ENCODE measurements at regions not wholly inside any gene's neighbourhood (a gene's known extent, or its start where the extent isn't known, plus 50 kb on each side); places are given as distances from the start of the nearest gene placed in this dataset.
"Not testable (repeated sequence)": the region's sequence is repeated elsewhere in the genome, so short reads cannot be mapped to it uniquely, and the experiment has no call there.

- H2BK15ac ChIP-seq (ENCODE audit: low read length); H4K20me1 ChIP-seq (replicated peaks in 1 of 2; ENCODE audit: control insufficient read depth in 1 of 2, insufficient read depth in 2 of 2, low read length in 2 of 2); H3K9me3 ChIP-seq (ENCODE audit: insufficient read depth in 2 of 2, low read depth in 1 of 2, low read length in 1 of 2); H2AK5ac ChIP-seq (ENCODE audit: low read depth, low read length); H4K8ac ChIP-seq (ENCODE audit: extremely low read depth, insufficient read depth, low read length); H3K23ac ChIP-seq (ENCODE audit: insufficient read length); POLR2A ChIA-PET (ENCODE audit: partially characterized antibody); H2BK12ac ChIP-seq (ENCODE audit: low read depth, low read length); H4K91ac ChIP-seq (replicated peaks; ENCODE audit: insufficient read length, low read length); H3K4ac ChIP-seq (replicated peaks; ENCODE audit: insufficient read length, low read depth, low read length); H3K18ac ChIP-seq (ENCODE audit: extremely low read depth, low read length); H3K56ac ChIP-seq (replicated peaks; ENCODE audit: insufficient read length, low read depth, low read length); H3K79me2 ChIP-seq (ENCODE audit: control insufficient read depth in 1 of 2, insufficient read depth in 2 of 2, low read length in 2 of 2); H2AFZ ChIP-seq (ENCODE audit: low read length); H3K14ac ChIP-seq (ENCODE audit: insufficient read length); H3K79me1 ChIP-seq (ENCODE audit: low read depth, low read length); DNase-seq (ENCODE audit: low read depth in 1 of 2, low spot score in 2 of 2); H3K27ac ChIP-seq (ENCODE audit: low read depth, low read length); FAIRE-seq; H3K9ac ChIP-seq (replicated peaks in 1 of 4; ENCODE audit: extremely low read depth in 1 of 4, low read depth in 3 of 4, low read length in 3 of 4); H4K5ac ChIP-seq (ENCODE audit: insufficient read length, low read depth, low read length); H3K4me3 ChIP-seq (ENCODE audit: extremely low read depth in 1 of 4, insufficient read depth in 2 of 4, low read depth in 3 of 4, low read length in 4 of 4); H2BK120ac ChIP-seq (replicated peaks; ENCODE audit: low read depth, low read length); H3K4me1 ChIP-seq (replicated peaks in 1 of 4; ENCODE audit: control insufficient read depth in 3 of 4, insufficient read depth in 4 of 4, low read length in 3 of 4); H3K4me2 ChIP-seq (ENCODE audit: insufficient read depth in 1 of 2, low read depth in 2 of 2, low read length in 2 of 2); H3K36me3 ChIP-seq (ENCODE audit: control insufficient read depth in 2 of 4, insufficient read depth in 4 of 4, low read length in 3 of 4); H3K27me3 ChIP-seq (replicated peaks in 1 of 4; ENCODE audit: control insufficient read depth in 3 of 4, extremely low read depth in 1 of 4, insufficient read depth in 3 of 4, low read length in 3 of 4); H3K23me2 ChIP-seq (ENCODE audit: low read depth, low read length); H2BK20ac ChIP-seq (ENCODE audit: low read length); H2BK5ac ChIP-seq (ENCODE audit: low read depth, low read length): not testable (repeated sequence)
- CTCF ChIA-PET (ENCODE audit: partially characterized antibody), result interaction anchor here (1.6 to 1.7 kb wide), 2 partner anchors 9 to 25 kb away, joined by 5 read pairs; no protein-coding TSS in a partner anchor
- WGBS, 2 experiments (ENCODE audit: extremely low coverage in 1 of 2, insufficient coverage in 1 of 2, insufficient read length in 1 of 2, insufficient replicate concordance in 2 of 2, low coverage in 1 of 2, low lambda C conversion rate in 2 of 2, missing lambda C conversion rate in 1 of 2), result 87% methylated on average over 2 of the region's 2 CpGs; no CpG with 5 or more reads in 1 of the 2 experiments
Measured at GRCh38 chr6:133812446-133812845, 76.5 kb upstream of the TCF21 start.

Measured in H1 (cell line).